Right ventricle myocardium superior (tissue), 1 donor: ENCODE measurements at regions not wholly inside any gene's neighbourhood (a gene's known extent, or its start where the extent isn't known, plus 50 kb on each side); places are given as distances from the start of the nearest gene placed in this dataset.
"Not testable (repeated sequence)": the region's sequence is repeated elsewhere in the genome, so short reads cannot be mapped to it uniquely, and the experiment has no call there.

ENCODE experiments used
- ATAC-seq: fragments of 200-7000 bp; cut with Tn5 transposase; one replicate; pipeline ENCODE4 v1.9.1; 2020; ENCODE audit warnings: mild to moderate bottlenecking; ENCODE audit not compliant: poor library complexity
- DNase-seq: peaks from one replicate; pipeline ENCODE4 v3.0.0-alpha.2; 2020
- intact Hi-C: fragments of 100-400 bp; cut with DNase I; formaldehyde crosslinking; loops from one replicate; pipeline ENCODE4 v1.11.2; 2022
- donor health status: DM: no; HTN: yes; CAD: no; lungs with severe emphysema.

- ATAC-seq, intact Hi-C loops, DNase-seq: not testable (repeated sequence)
These were observed 91.5 kb downstream of the DISP1 start for GRCh38 chr1:222906271-222906739.

- intact Hi-C loops = no loop called here
- ATAC-seq (peak; percentile 74), DNase-seq (peak; percentile 39)
These were observed 94.7 kb downstream of the DISP1 start for GRCh38 chr1:222909586-222909985.

- intact Hi-C loops = no loop called here
- ATAC-seq (no peak), DNase-seq (no peak)
These were observed 95.9 kb downstream of the DISP1 start for GRCh38 chr1:222910699-222911098.

GRCh38 chr1:222911866-222912265, 97.0 kb downstream of the DISP1 start:
- intact Hi-C loops = no loop called here
- DNase-seq (no peak), ATAC-seq (no peak)

GRCh38 chr1:222912730-222913129, 97.9 kb downstream of the DISP1 start:
- DNase-seq = no peak
- ATAC-seq = no peak
- intact Hi-C loops = no loop called here

- ATAC-seq (peak; percentile 71), DNase-seq (no peak)
- intact Hi-C loops = no loop called here
These were observed 100.2 kb downstream of the DISP1 start for GRCh38 chr1:222914861-222915632.

GRCh38 chr1:222916100-222916499, 101.3 kb downstream of the DISP1 start:
- DNase-seq = no peak
- ATAC-seq = no peak
- intact Hi-C loops = no loop called here

- DNase-seq (no peak), ATAC-seq (no peak)
- intact Hi-C loops = no loop called here
These were observed 104.1 kb downstream of the DISP1 start for GRCh38 chr1:222918801-222919477.

GRCh38 chr1:222919478-222919865, 104.6 kb downstream of the DISP1 start:
- intact Hi-C loops = no loop called here
- ATAC-seq = no peak
- DNase-seq = no peak

GRCh38 chr1:222920169-222920568, 105.3 kb downstream of the DISP1 start:
- intact Hi-C loops = no loop called here
- ATAC-seq = no peak
- no peak for DNase-seq

- intact Hi-C loops = no loop called here
- DNase-seq (no peak), ATAC-seq (no peak)
These were observed 107.1 kb downstream of the DISP1 start for GRCh38 chr1:222921945-222922344.

- DNase-seq (no peak), ATAC-seq (no peak)
- intact Hi-C loops = no loop called here
These were observed 108.7 kb downstream of the DISP1 start for GRCh38 chr1:222923506-222923905.

GRCh38 chr1:222924136-222924706, 109.4 kb downstream of the DISP1 start:
- intact Hi-C loops = no loop called here
- ATAC-seq (no peak), DNase-seq (no peak)

GRCh38 chr1:222926566-222926965, 111.7 kb downstream of the DISP1 start:
- DNase-seq (no peak), ATAC-seq (no peak)
- intact Hi-C loops = no loop called here

- ATAC-seq (no peak), DNase-seq (no peak)
- intact Hi-C loops = no loop called here
These were observed 112.2 kb downstream of the DISP1 start for GRCh38 chr1:222927031-222927430.

GRCh38 chr1:222928212-222928611, 113.4 kb downstream of the DISP1 start:
- peak; percentile 95 for ATAC-seq
- peak; percentile 79 for DNase-seq
- intact Hi-C loops = no loop called here

GRCh38 chr1:222930070-222930469, 115.2 kb downstream of the DISP1 start:
- DNase-seq = no peak
- intact Hi-C loops = no loop called here
- no peak for ATAC-seq

GRCh38 chr1:222931023-222931422, 116.2 kb downstream of the DISP1 start:
- intact Hi-C loops = no loop called here
- no peak for ATAC-seq
- DNase-seq = no peak

GRCh38 chr1:222933273-222933672, 118.4 kb downstream of the DISP1 start:
- intact Hi-C loops = no loop called here
- ATAC-seq (no peak), DNase-seq (no peak)
